ENCODE measurements at regions not wholly inside any gene's neighbourhood (a gene's known extent, or its start where the extent isn't known, plus 50 kb on each side); places are given as distances from the start of the nearest gene placed in this dataset.

- 96% methylated on average over 9 of the region's 9 CpGs for WGBS (ENCODE audit: low lambda C conversion rate)
- no peak for DNase-seq (ENCODE audit: low spot score)
- Histone ChIP-seq H3K9me3 (ENCODE audit: low read length) (no peaks in the 10 kb centered on the region), H3K4me3 (replicated peaks in 1 of 3; ENCODE audit: insufficient read depth in 1 of 3, low read depth in 2 of 3, low read length in 3 of 3) (no peak overlapping the region), H3K79me2 (ENCODE audit: insufficient read depth, low read length) (no peaks in the 10 kb centered on the region), H2AFZ (ENCODE audit: low read length) (no peak overlapping the region), H3K27me3 (ENCODE audit: control insufficient read depth in 1 of 2, insufficient read depth in 2 of 2, low read length in 2 of 2) (no peaks in the 10 kb centered on the region), H3K9ac (ENCODE audit: insufficient read depth, low read depth, low read length) (no peak overlapping the region), H3K36me3 (replicated peaks in 1 of 2; ENCODE audit: control insufficient read depth in 1 of 2, insufficient read depth in 2 of 2, low read length in 2 of 2) (no peaks in the 10 kb centered on the region), H3K27ac (ENCODE audit: extremely low read length, insufficient read depth, low read length) (peak overlapping the region; percentile 77), H4K20me1 (ENCODE audit: insufficient read depth, low read length) (no peaks in the 10 kb centered on the region), H3K4me2 (ENCODE audit: low read depth, low read length) (no peak overlapping the region), H3K4me1 (ENCODE audit: insufficient read depth, low read length) (peaks cover 70% of the 10 kb centered on the region)
- BruUV-seq (replicated peaks): no TSS peak
- in situ Hi-C loops (cut with HindIII; ENCODE audit: extremely low pct_ligation_motif_present, low pct_unique_long_range_greater_than_20kb): no loop called here
- ATAC-seq: no peak
- TF ChIP-seq SRSF4 (IDR thresholded peaks at IDR 0.05; ENCODE audit: low read depth, low read length, poor library complexity, severe bottlenecking) (no peak), MAX (IDR thresholded peaks at IDR 0.05) (0 out of 2 replicates have a peak, but pooled peaks have one; percentile 46), NAIF1 (CRISPR knock-in tag; IDR thresholded peaks at IDR 0.05; ENCODE audit: borderline replicate concordance) (no peak)
- ChIA-PET POLR2A (interaction anchor here (0.9 to 1.6 kb wide), 3 partner anchors 21 to 129 kb away, joined by 3 to 28 read pairs (median 4); no protein-coding TSS in a partner anchor), CTCF (ENCODE audit: low intra/inter-chr PET ratio, low total read pairs) (no interaction called here)
- intact Hi-C loops (cut with micrococcal nuclease; ENCODE audit: unreplicated experiment): loop anchor here (1.0 kb wide), 1 partner anchor 21 kb away; no protein-coding TSS in a partner anchor
- no peak for FAIRE-seq
These were observed 140.5 kb upstream of the TBL1XR1 start for GRCh38 chr3:177337541-177338331.

GRCh38 chr3:177338697-177339219, 141.5 kb upstream of the TBL1XR1 start:
- H3K79me2 ChIP-seq (ENCODE audit: insufficient read depth, low read length): no peaks in the 10 kb centered on the region
- intact Hi-C loops (cut with micrococcal nuclease; ENCODE audit: unreplicated experiment): loop anchor here (1.0 kb wide), 1 partner anchor 20 kb away; no protein-coding TSS in a partner anchor
- in situ Hi-C loops (cut with HindIII; ENCODE audit: extremely low pct_ligation_motif_present, low pct_unique_long_range_greater_than_20kb): no loop called here
- H3K27ac ChIP-seq (ENCODE audit: extremely low read length, insufficient read depth, low read length): peak overlapping the region; percentile 77
- WGBS (ENCODE audit: low lambda C conversion rate): 3% methylated on average over 3 of the region's 3 CpGs
- peak overlapping the region; percentile 57 for H2AFZ ChIP-seq (ENCODE audit: low read length)
- H3K9ac ChIP-seq (ENCODE audit: insufficient read depth, low read depth, low read length): 0 out of 2 replicates have a peak overlapping the region, but pooled peaks have one; percentile 18
- no peaks in the 10 kb centered on the region for H3K36me3 ChIP-seq (replicated peaks in 1 of 2; ENCODE audit: control insufficient read depth in 1 of 2, insufficient read depth in 2 of 2, low read length in 2 of 2)
- H3K27me3 ChIP-seq (ENCODE audit: control insufficient read depth in 1 of 2, insufficient read depth in 2 of 2, low read length in 2 of 2): no peaks in the 10 kb centered on the region
- POLR2A ChIA-PET: interaction anchor here (0.8 to 1.6 kb wide), 4 partner anchors 18 to 130 kb away, joined by 3 to 28 read pairs (median 4); no protein-coding TSS in a partner anchor
- no peaks in the 10 kb centered on the region for H4K20me1 ChIP-seq (ENCODE audit: insufficient read depth, low read length)
- ATAC-seq: peak; percentile 91
- CTCF ChIA-PET (ENCODE audit: low intra/inter-chr PET ratio, low total read pairs): no interaction called here
- peak; percentile 95 for DNase-seq (ENCODE audit: low spot score)
- H3K4me3 ChIP-seq (replicated peaks in 1 of 3; ENCODE audit: insufficient read depth in 1 of 3, low read depth in 2 of 3, low read length in 3 of 3): peak overlapping the region in 2 of 3 experiments; percentile 22 to 35; a peak in 2 of 6 replicates
- peak overlapping the region; percentile 68 for H3K4me2 ChIP-seq (ENCODE audit: low read depth, low read length)
- peak; percentile 98 for FAIRE-seq
- peaks cover 77% of the 10 kb centered on the region for H3K4me1 ChIP-seq (ENCODE audit: insufficient read depth, low read length)
- BruUV-seq (replicated peaks): no TSS peak
- H3K9me3 ChIP-seq (ENCODE audit: low read length): no peaks in the 10 kb centered on the region
- no peak for TF ChIP-seq KLF15 (CRISPR knock-in tag; IDR thresholded peaks at IDR 0.05; ENCODE audit: borderline replicate concordance)
- TF ChIP-seq ZBTB7A (CRISPR knock-in tag; IDR thresholded peaks at IDR 0.05): no peak
- TF ChIP-seq DNMT3B (CRISPR knock-in tag; conservative IDR thresholded peaks at IDR 0.05): no peak
- TF ChIP-seq MBD4 (IDR thresholded peaks at IDR 0.05; ENCODE audit: borderline replicate concordance, low read length): no peak; the same call in 1 of the 2 replicates
- no peak for TF ChIP-seq CREB1 (IDR thresholded peaks at IDR 0.05)
- TF ChIP-seq CREB1 (CRISPR knock-in tag; IDR thresholded peaks at IDR 0.05): 0 out of 2 replicates have a peak, but pooled peaks have one; percentile 46
- TF ChIP-seq, protein P1, sequence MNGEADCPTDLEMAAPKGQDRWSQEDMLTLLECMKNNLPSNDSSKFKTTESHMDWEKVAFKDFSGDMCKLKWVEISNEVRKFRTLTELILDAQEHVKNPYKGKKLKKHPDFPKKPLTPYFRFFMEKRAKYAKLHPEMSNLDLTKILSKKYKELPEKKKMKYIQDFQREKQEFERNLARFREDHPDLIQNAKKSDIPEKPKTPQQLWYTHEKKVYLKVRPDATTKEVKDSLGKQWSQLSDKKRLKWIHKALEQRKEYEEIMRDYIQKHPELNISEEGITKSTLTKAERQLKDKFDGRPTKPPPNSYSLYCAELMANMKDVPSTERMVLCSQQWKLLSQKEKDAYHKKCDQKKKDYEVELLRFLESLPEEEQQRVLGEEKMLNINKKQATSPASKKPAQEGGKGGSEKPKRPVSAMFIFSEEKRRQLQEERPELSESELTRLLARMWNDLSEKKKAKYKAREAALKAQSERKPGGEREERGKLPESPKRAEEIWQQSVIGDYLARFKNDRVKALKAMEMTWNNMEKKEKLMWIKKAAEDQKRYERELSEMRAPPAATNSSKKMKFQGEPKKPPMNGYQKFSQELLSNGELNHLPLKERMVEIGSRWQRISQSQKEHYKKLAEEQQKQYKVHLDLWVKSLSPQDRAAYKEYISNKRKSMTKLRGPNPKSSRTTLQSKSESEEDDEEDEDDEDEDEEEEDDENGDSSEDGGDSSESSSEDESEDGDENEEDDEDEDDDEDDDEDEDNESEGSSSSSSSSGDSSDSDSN (CRISPR knock-in tag; IDR thresholded peaks at IDR 0.05): peak; percentile 33; the same call in 1 of the 2 replicates
- TF ChIP-seq ZNF121 (CRISPR knock-in tag; IDR thresholded peaks at IDR 0.05): no peak
- TF ChIP-seq ELF1 (CRISPR knock-in tag; IDR thresholded peaks at IDR 0.05): peak; percentile 48; the same call in 1 of the 2 replicates
- 0 out of 2 replicates have a peak, but pooled peaks have one; percentile 1 for TF ChIP-seq ELF4 (CRISPR knock-in tag; IDR thresholded peaks at IDR 0.05; ENCODE audit: borderline replicate concordance)
- TF ChIP-seq, protein P2, sequence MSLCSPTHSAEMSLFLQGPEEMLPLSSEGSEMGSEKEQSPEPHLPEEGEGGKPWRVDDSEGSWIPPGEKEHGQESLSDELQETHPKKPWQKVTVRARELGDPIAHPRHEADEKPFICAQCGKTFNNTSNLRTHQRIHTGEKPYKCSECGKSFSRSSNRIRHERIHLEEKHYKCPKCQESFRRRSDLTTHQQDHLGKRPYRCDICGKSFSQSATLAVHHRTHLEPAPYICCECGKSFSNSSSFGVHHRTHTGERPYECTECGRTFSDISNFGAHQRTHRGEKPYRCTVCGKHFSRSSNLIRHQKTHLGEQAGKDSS (CRISPR knock-in tag; IDR thresholded peaks at IDR 0.05; ENCODE audit: borderline replicate concordance, low read depth): no peak
